A673 (cell line): ENCODE measurements at regions not wholly inside any gene's neighbourhood (a gene's known extent, or its start where the extent isn't known, plus 50 kb on each side); places are given as distances from the start of the nearest gene placed in this dataset.

Source experiments
- BruUV-seq: library from RNA; stranded (reverse); fragments of 400-500 nt; replicated peaks from 2 replicates; lab custom pipeline; 2021; lab: Mats Ljungman, UMichigan
- CTCF ChIA-PET: fragments of 300-600 bp; sonication (Branson Sonifier 250); formaldehyde crosslinking; loops from one replicate; lab custom pipeline; 2022; ENCODE audit warnings: antibody characterized with exemption; lab: Charles Lee
- POLR2A ChIA-PET: fragments of 300-600 bp; sonication (Branson Sonifier 250); formaldehyde crosslinking; loops from one replicate; lab custom pipeline; 2022; ENCODE audit warnings: antibody characterized with exemption; ENCODE audit not compliant: low non-redundant PET; lab: Charles Lee
- DNase-seq: peaks from one replicate; pipeline ENCODE4 v3.0.0-alpha.2; 2015; ENCODE audit warnings: low spot score
- H3K27ac ChIP-seq: fragments of 200-600 bp; sonication (generic); 2 replicates; pipeline ENCODE4 v1.5.1; 2016; ENCODE audit warnings: mixed run types, low read depth, mild to moderate bottlenecking, mixed read lengths, antibody characterized with exemption, low read length; ENCODE audit not compliant: poor library complexity, severe bottlenecking
- H3K27me3 ChIP-seq: fragments of 200-600 bp; sonication (generic); replicated peaks from 2 replicates; pipeline ENCODE4 v1.6.1; 2017; ENCODE audit warnings: mixed run types, low read depth, mild to moderate bottlenecking, mixed read lengths, antibody characterized with exemption, low read length; ENCODE audit not compliant: insufficient read depth, poor library complexity
- H3K36me3 ChIP-seq: fragments of 200-600 bp; sonication (generic); 2 replicates; pipeline ENCODE4 v1.6.1; 2016; ENCODE audit warnings: mixed run types, mild to moderate bottlenecking, mixed read lengths, antibody characterized with exemption, low read length; ENCODE audit not compliant: insufficient read depth, poor library complexity, severe bottlenecking
- H3K4me1 ChIP-seq: fragments of 200-600 bp; sonication (generic); 2 replicates; pipeline ENCODE4 v1.6.1; 2017; ENCODE audit warnings: mixed run types, mild to moderate bottlenecking, mixed read lengths, antibody characterized with exemption, low read length; ENCODE audit not compliant: insufficient read depth, poor library complexity, severe bottlenecking
- H3K4me3 ChIP-seq: fragments of 200-600 bp; sonication (generic); 2 replicates; pipeline ENCODE4 v1.5.1; 2016; ENCODE audit warnings: low read depth, mixed run types, mild to moderate bottlenecking, mixed read lengths, low read length; ENCODE audit not compliant: poor library complexity, severe bottlenecking
- H3K9me3 ChIP-seq: fragments of 200-600 bp; sonication (generic); 2 replicates; pipeline ENCODE4 v1.6.1; 2016; ENCODE audit warnings: mixed run types, low read depth, mild to moderate bottlenecking, mixed read lengths, antibody characterized with exemption, low read length; ENCODE audit not compliant: poor library complexity, severe bottlenecking
- CTCF ChIP-seq: fragments of 300-800, 200-600 bp; sonication (generic); conservative IDR thresholded peaks from 2 replicates; pipeline ENCODE4 v1.5.1; 2017; ENCODE audit warnings: low read depth, mild to moderate bottlenecking, antibody characterized with exemption, low read length, moderate library complexity, mixed read lengths
- EZH2 ChIP-seq: fragments of 200-600 bp; sonication (generic); IDR thresholded peaks from 2 replicates; pipeline ENCODE4 v1.6.1; 2017; ENCODE audit warnings: borderline replicate concordance, low read depth, mild to moderate bottlenecking, mixed read lengths, antibody characterized with exemption, low read length; ENCODE audit not compliant: poor library complexity, severe bottlenecking
- intact Hi-C: fragments of 100-400 bp; cut with micrococcal nuclease; formaldehyde crosslinking; loops from one replicate; pipeline ENCODE4 v1.10.0; 2022; ENCODE audit not compliant: unreplicated experiment

- no peaks in the 10 kb centered on the region for H3K9me3 ChIP-seq
- ChIA-PET CTCF (no interaction called here), POLR2A (no interaction called here)
- H3K27me3 ChIP-seq, result peaks cover 22% of the 10 kb centered on the region
- H3K27ac ChIP-seq, result no peak overlapping the region
- H3K4me3 ChIP-seq, result no peak overlapping the region
- no peaks in the 10 kb centered on the region for H3K4me1 ChIP-seq
- no peak for TF ChIP-seq EZH2
- TF ChIP-seq CTCF, result no peak
- BruUV-seq, result no TSS peak
- H3K36me3 ChIP-seq, result no peaks in the 10 kb centered on the region
- DNase-seq, result no peak
- intact Hi-C loops, result no loop called here
Measured at GRCh38 chr2:100192300-100192699, 49.9 kb upstream of the AFF3 start.
